H9 (cell line): ENCODE measurements at regions not wholly inside any gene's neighbourhood (a gene's known extent, or its start where the extent isn't known, plus 50 kb on each side); places are given as distances from the start of the nearest gene placed in this dataset.

Experiments
- DNase-seq: peaks from one replicate; pipeline ENCODE4 v3.0.0-alpha.2; 2017
- H2AFZ ChIP-seq: one replicate; pipeline ENCODE4 v1.6.1; 2013; ENCODE audit warnings: mild to moderate bottlenecking, low read length, control low read depth, moderate library complexity
- H2AK5ac ChIP-seq: 2 replicates; pipeline ENCODE4 v1.6.1; 2013; ENCODE audit warnings: low read length, control low read depth, mixed read lengths; ENCODE audit not compliant: insufficient read length
- H2BK120ac ChIP-seq: one replicate; pipeline ENCODE4 v1.6.1; 2013; ENCODE audit warnings: low read depth, mild to moderate bottlenecking, low read length, control low read depth, inconsistent platforms; ENCODE audit not compliant: poor library complexity, severe bottlenecking
- H2BK12ac ChIP-seq: 2 replicates; pipeline ENCODE4 v1.6.1; 2013; ENCODE audit warnings: low read length, control low read depth, mixed read lengths, low read depth; ENCODE audit not compliant: insufficient read length
- H2BK15ac ChIP-seq: 2 replicates; pipeline ENCODE4 v1.6.1; 2013; ENCODE audit warnings: low read depth, low read length, control low read depth
- H2BK20ac ChIP-seq: one replicate; pipeline ENCODE4 v1.6.1; 2013; ENCODE audit warnings: low read depth, mild to moderate bottlenecking, low read length, control low read depth, inconsistent platforms; ENCODE audit not compliant: poor library complexity, severe bottlenecking
- H2BK5ac ChIP-seq: 2 replicates; pipeline ENCODE4 v1.6.1; 2013; ENCODE audit warnings: low read length, control low read depth, mixed read lengths; ENCODE audit not compliant: insufficient read length
- H3K14ac ChIP-seq: 2 replicates; pipeline ENCODE4 v1.6.1; 2013; ENCODE audit warnings: low read length, control low read depth; ENCODE audit not compliant: insufficient read depth
- H3K18ac ChIP-seq: 2 replicates; pipeline ENCODE4 v1.6.1; 2013; ENCODE audit warnings: low read depth, mild to moderate bottlenecking, mixed read lengths, low read length, control low read depth; ENCODE audit not compliant: insufficient read length
- H3K23ac ChIP-seq: 2 replicates; pipeline ENCODE4 v1.6.1; 2013; ENCODE audit warnings: low read length, control low read depth, mixed read lengths, low read depth; ENCODE audit not compliant: insufficient read length
- H3K23me2 ChIP-seq: 2 replicates; pipeline ENCODE4 v1.6.1; 2013; ENCODE audit warnings: low read depth, mild to moderate bottlenecking, mixed read lengths, low read length, control low read depth; ENCODE audit not compliant: insufficient read length, poor library complexity, severe bottlenecking
- H3K27ac ChIP-seq: 2 replicates; pipeline ENCODE4 v1.5.1; 2013; ENCODE audit warnings: low read length, control low read depth, mixed read lengths, low read depth; ENCODE audit not compliant: insufficient read length
- H3K27me3 ChIP-seq: 2 replicates; pipeline ENCODE4 v1.6.1; 2013; ENCODE audit warnings: low read length, control low read depth, inconsistent platforms; ENCODE audit not compliant: insufficient read depth
- H3K4ac ChIP-seq: 2 replicates; pipeline ENCODE4 v1.6.1; 2013; ENCODE audit warnings: low read depth, mild to moderate bottlenecking, control low read depth, inconsistent platforms, low read length, moderate library complexity
- H3K4me1 ChIP-seq: 2 replicates; pipeline ENCODE4 v1.6.1; 2013; ENCODE audit warnings: low read length, control low read depth, inconsistent platforms; ENCODE audit not compliant: insufficient read depth
- H3K4me2 ChIP-seq: 2 replicates; pipeline ENCODE4 v1.6.1; 2013; ENCODE audit warnings: low read length, control low read depth, mixed read lengths; ENCODE audit not compliant: insufficient read length, insufficient read depth
- H3K56ac ChIP-seq: 2 replicates; pipeline ENCODE4 v1.6.1; 2013; ENCODE audit warnings: low read depth, mild to moderate bottlenecking, mixed read lengths, low read length, control low read depth; ENCODE audit not compliant: insufficient read length
- H3K79me1 ChIP-seq: 2 replicates; pipeline ENCODE4 v1.6.1; 2013; ENCODE audit warnings: low read depth, mild to moderate bottlenecking, moderate library complexity, low read length, control low read depth, inconsistent platforms; ENCODE audit not compliant: insufficient read depth, poor library complexity, severe bottlenecking
- H3K79me2 ChIP-seq: 2 replicates; pipeline ENCODE4 v1.6.1; 2013; ENCODE audit warnings: low read length, control low read depth, inconsistent platforms; ENCODE audit not compliant: insufficient read depth
- H3K9ac ChIP-seq: 2 replicates; pipeline ENCODE4 v1.6.1; 2013; ENCODE audit warnings: low read length, control low read depth, mixed read lengths; ENCODE audit not compliant: insufficient read length; ENCODE audit errors: extremely low read depth
- H3K9me3 ChIP-seq: one replicate; pipeline ENCODE4 v1.6.1; 2013; ENCODE audit warnings: low read depth, low read length, inconsistent platforms; ENCODE audit not compliant: control insufficient read depth
- H3T11ph ChIP-seq: one replicate; pipeline ENCODE4 v1.6.1; 2013; ENCODE audit warnings: mild to moderate bottlenecking, low read length, control low read depth, inconsistent platforms
- H4K20me1 ChIP-seq: one replicate; pipeline ENCODE4 v1.6.1; 2013; ENCODE audit not compliant: control insufficient read depth, insufficient read length, insufficient read depth
- H4K5ac ChIP-seq: 2 replicates; pipeline ENCODE4 v1.6.1; 2013; ENCODE audit warnings: low read depth, mild to moderate bottlenecking, mixed read lengths, low read length, control low read depth; ENCODE audit not compliant: insufficient read length
- H4K8ac ChIP-seq: replicated peaks from 2 replicates; pipeline ENCODE4 v1.6.1; 2013; ENCODE audit warnings: low read length, control low read depth, mixed read lengths, low read depth; ENCODE audit not compliant: insufficient read length
- H4K91ac ChIP-seq: 2 replicates; pipeline ENCODE4 v1.6.1; 2013; ENCODE audit warnings: low read depth, mild to moderate bottlenecking, moderate library complexity, mixed read lengths, low read length, control low read depth; ENCODE audit not compliant: insufficient read length
- H3K27ac Mint-ChIP-seq, 3 experiments: 2 replicates in 2 of 3; 3 replicates in 1 of 3; pipeline ENCODE4 v1.8.0; 2020 to 2021; ENCODE audit warnings: mixed read lengths in 3 of 3, mild to moderate bottlenecking in 1 of 3, moderate library complexity in 1 of 3
- H3K27me3 Mint-ChIP-seq: 2 replicates; pipeline ENCODE4 v1.8.0; 2021; ENCODE audit warnings: low read depth, mild to moderate bottlenecking, moderate library complexity, mixed read lengths
- H3K36me3 Mint-ChIP-seq, 3 experiments: 2 replicates in 2 of 3; 3 replicates in 1 of 3; pipeline ENCODE4 v1.8.0; 2020 to 2021; ENCODE audit warnings: low read depth in 3 of 3, mixed read lengths in 3 of 3; ENCODE audit not compliant: insufficient read depth in 1 of 3
- H3K4me1 Mint-ChIP-seq, 2 experiments: 2 replicates each; pipeline ENCODE4 v1.8.0; 2020; ENCODE audit warnings: mixed read lengths in 2 of 2
- H3K4me3 Mint-ChIP-seq, 2 experiments: 2 replicates in 1 of 2; 3 replicates in 1 of 2; pipeline ENCODE4 v1.8.0; 2020 to 2021; ENCODE audit warnings: mild to moderate bottlenecking in 2 of 2, mixed read lengths in 2 of 2, moderate library complexity in 1 of 2
- H3K9me3 Mint-ChIP-seq, 2 experiments: 2 replicates in 1 of 2; 3 replicates in 1 of 2; pipeline ENCODE4 v1.8.0; 2020; ENCODE audit warnings: mild to moderate bottlenecking in 2 of 2, mixed read lengths in 2 of 2, moderate library complexity in 1 of 2
- CTCF ChIP-seq: fragments of 200-600 bp; sonication (generic); conservative IDR thresholded peaks from 3 replicates; pipeline ENCODE4 v1.8.0; 2021; ENCODE audit warnings: antibody characterized with exemption, mild to moderate bottlenecking
- WGBS: extraction: QIAGEN DNeasy Blood & Tissue Kit; methylation state at CpG from one replicate; pipeline ENCODE4 v1.1.7; 2013; ENCODE audit warnings: missing lambda C conversion rate, low lambda C conversion rate, mixed read lengths; ENCODE audit not compliant: insufficient read length; ENCODE audit errors: extremely low coverage; 5-methylcytosine and 5-hydroxymethylcytosine counted together

- H3K4ac ChIP-seq, result no peak overlapping the region
- no peak overlapping the region for H3K9ac ChIP-seq
- no peak overlapping the region for H2AFZ ChIP-seq
- H3K27me3 ChIP-seq, result no peaks in the 10 kb centered on the region
- H2BK12ac ChIP-seq, result no peak overlapping the region
- no peak overlapping the region for H3K27ac ChIP-seq
- H3K4me1 Mint-ChIP-seq, result no peaks in the 10 kb centered on the region
- H2BK5ac ChIP-seq, result no peak overlapping the region
- H3K23me2 ChIP-seq, result no peaks in the 10 kb centered on the region
- no peak overlapping the region for H3K56ac ChIP-seq
- H3K4me1 ChIP-seq, result no peaks in the 10 kb centered on the region
- no peak overlapping the region for H3K27ac Mint-ChIP-seq
- H3K9me3 ChIP-seq, result peaks cover 6% of the 10 kb centered on the region
- H3K27me3 Mint-ChIP-seq, result no peaks in the 10 kb centered on the region
- H2BK15ac ChIP-seq, result no peak overlapping the region
- H2BK20ac ChIP-seq, result no peak overlapping the region
- no peak overlapping the region for H3K4me3 Mint-ChIP-seq
- H3K79me2 ChIP-seq, result no peaks in the 10 kb centered on the region
- no peak overlapping the region for H3K18ac ChIP-seq
- no peak overlapping the region for H4K8ac ChIP-seq
- H3K36me3 Mint-ChIP-seq, result peaks cover 0 to 22% (median 13%) of the 10 kb centered on the region in 3 experiments; a peak in 5 of 7 replicates
- no peaks in the 10 kb centered on the region for H3K79me1 ChIP-seq
- DNase-seq, result no peak
- H3T11ph ChIP-seq, result no peak overlapping the region
- WGBS, result no CpG with 5 or more reads among the region's 4 CpGs
- H3K14ac ChIP-seq, result no peak overlapping the region
- H4K91ac ChIP-seq, result no peak overlapping the region
- H3K23ac ChIP-seq, result no peak overlapping the region
- peaks cover 17 to 31% of the 10 kb centered on the region in 2 experiments for H3K9me3 Mint-ChIP-seq
- H2AK5ac ChIP-seq, result no peak overlapping the region
- TF ChIP-seq CTCF, result no peak
- no peak overlapping the region for H3K4me2 ChIP-seq
- H4K20me1 ChIP-seq, result no peaks in the 10 kb centered on the region
- H4K5ac ChIP-seq, result no peak overlapping the region
- H2BK120ac ChIP-seq, result no peak overlapping the region
Measured at GRCh38 chr3:89699229-89699628, 591.8 kb downstream of the EPHA3 start.
